ENCODE measurements at regions not wholly inside any gene's neighbourhood (a gene's known extent, or its start where the extent isn't known, plus 50 kb on each side); places are given as distances from the start of the nearest gene placed in this dataset.

DNA sequence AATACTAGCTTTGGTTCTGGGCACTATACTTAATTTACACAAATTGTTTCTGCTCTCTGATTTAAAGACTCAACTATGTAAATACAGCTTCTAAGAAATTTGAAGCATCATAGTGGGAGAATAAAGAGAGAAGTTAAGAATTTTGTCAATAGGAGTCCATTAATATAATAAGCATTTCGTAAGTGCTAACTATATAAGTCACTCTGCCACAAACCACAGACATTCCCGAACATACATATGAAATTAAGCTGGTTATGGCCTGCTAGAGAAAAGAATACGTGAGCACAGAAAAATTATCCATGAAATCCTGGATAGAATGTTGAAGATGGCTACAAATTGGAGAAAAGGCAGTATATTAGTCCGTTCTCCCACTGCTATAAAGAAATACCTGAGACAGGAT is 526.2 kb downstream of the MRPL39 start:
- TF ChIP-seq, protein P1, sequence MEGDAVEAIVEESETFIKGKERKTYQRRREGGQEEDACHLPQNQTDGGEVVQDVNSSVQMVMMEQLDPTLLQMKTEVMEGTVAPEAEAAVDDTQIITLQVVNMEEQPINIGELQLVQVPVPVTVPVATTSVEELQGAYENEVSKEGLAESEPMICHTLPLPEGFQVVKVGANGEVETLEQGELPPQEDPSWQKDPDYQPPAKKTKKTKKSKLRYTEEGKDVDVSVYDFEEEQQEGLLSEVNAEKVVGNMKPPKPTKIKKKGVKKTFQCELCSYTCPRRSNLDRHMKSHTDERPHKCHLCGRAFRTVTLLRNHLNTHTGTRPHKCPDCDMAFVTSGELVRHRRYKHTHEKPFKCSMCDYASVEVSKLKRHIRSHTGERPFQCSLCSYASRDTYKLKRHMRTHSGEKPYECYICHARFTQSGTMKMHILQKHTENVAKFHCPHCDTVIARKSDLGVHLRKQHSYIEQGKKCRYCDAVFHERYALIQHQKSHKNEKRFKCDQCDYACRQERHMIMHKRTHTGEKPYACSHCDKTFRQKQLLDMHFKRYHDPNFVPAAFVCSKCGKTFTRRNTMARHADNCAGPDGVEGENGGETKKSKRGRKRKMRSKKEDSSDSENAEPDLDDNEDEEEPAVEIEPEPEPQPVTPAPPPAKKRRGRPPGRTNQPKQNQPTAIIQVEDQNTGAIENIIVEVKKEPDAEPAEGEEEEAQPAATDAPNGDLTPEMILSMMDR (IDR thresholded peaks at IDR 0.05), result no peak
- TF ChIP-seq POLR2A (IDR thresholded peaks at IDR 0.05) (no peak), EP300 (IDR thresholded peaks at IDR 0.05) (no peak)
